NT2/D1 (cell line): ENCODE measurements at regions not wholly inside any gene's neighbourhood (a gene's known extent, or its start where the extent isn't known, plus 50 kb on each side); places are given as distances from the start of the nearest gene placed in this dataset.

Experiments
- SUZ12 ChIP-seq: IDR thresholded peaks from 2 replicates; pipeline ENCODE4 v1.6.1; 2011; ENCODE audit not compliant: insufficient read length, insufficient read depth; ENCODE audit errors: extremely low read depth
- YY1 ChIP-seq: IDR thresholded peaks from 2 replicates; pipeline ENCODE4 v1.6.1; 2011; ENCODE audit not compliant: insufficient read length, insufficient read depth

DNA sequence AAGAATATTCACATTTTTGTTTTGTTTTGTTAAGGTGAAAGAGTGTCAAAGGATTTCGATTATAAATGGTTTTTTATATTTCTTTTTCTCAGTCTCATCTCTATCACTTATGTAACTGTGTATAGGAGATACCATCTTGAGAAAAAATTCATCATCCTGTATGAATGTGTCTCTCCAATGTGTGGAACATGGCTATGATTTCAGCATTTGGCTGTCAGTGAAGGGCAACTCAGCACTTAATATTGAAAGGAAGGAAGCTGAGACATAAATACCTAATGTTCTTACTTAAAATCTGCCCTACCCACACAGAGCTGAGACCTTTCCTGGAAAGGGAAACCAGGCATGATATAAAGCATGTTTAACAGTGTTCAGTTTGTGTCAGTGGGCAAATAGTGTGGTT lies 474.2 kb upstream of the RIOK2 start:
- TF ChIP-seq YY1 (no peak), SUZ12 (no peak)
